Activated T-cell treated with anti-CD3 and anti-CD28 coated beads, Interleukin-2, amount 50 U/mL, for 4 hours (primary cell): ENCODE measurements at regions not wholly inside any gene's neighbourhood (a gene's known extent, or its start where the extent isn't known, plus 50 kb on each side); places are given as distances from the start of the nearest gene placed in this dataset.
"Not testable (repeated sequence)": the region's sequence is repeated elsewhere in the genome, so short reads cannot be mapped to it uniquely, and the experiment has no call there.

Experiments used
- ATAC-seq, 2 donors: fragments of 200-7000 bp; cut with Tn5 transposase; one replicate each; pipeline ENCODE4 v1.10.0; 2021
- DNase-seq: peaks from one replicate; pipeline ENCODE4 v3.0.0-alpha.2; 2020
- H3K27me3 Mint-ChIP-seq: one replicate; pipeline ENCODE4 v1.8.0; 2021; ENCODE audit warnings: low read depth, mixed read lengths
- H3K36me3 Mint-ChIP-seq: one replicate; pipeline ENCODE4 v1.8.0; 2022; ENCODE audit warnings: mixed read lengths; ENCODE audit not compliant: insufficient read depth
- H3K4me1 Mint-ChIP-seq: one replicate; pipeline ENCODE4 v1.8.0; 2021; ENCODE audit warnings: low read depth, mixed read lengths
- H3K4me3 Mint-ChIP-seq: one replicate; pipeline ENCODE4 v1.8.0; 2021; ENCODE audit warnings: mild to moderate bottlenecking, moderate library complexity, mixed read lengths
- H3K9me3 Mint-ChIP-seq: one replicate; pipeline ENCODE4 v1.8.0; 2021; ENCODE audit warnings: mixed read lengths

DNA sequence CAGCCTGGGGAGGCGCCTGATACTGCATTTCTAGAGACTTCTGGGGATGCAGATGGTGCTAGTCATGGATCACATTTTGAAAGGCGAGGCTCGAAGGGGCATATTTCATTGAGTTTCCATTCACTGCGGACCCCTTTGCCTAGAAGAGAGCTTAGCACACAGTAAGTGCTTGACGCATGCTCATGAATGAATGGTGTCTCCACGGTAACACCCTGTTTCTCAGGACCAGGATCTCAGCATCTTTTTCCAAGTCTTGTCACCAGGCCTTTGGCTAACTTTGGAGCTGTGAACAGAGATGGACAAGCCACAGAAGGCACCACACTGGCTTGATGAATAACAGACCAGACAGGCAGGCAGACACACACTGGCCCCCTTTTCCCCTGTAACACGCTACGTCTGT lies 151.3 kb downstream of the FOXL1 start:
- DNase-seq (no peak), ATAC-seq (no peak)
- peaks cover 45% of the 10 kb centered on the region for H3K27me3 Mint-ChIP-seq
- peaks cover 1% of the 10 kb centered on the region for H3K4me1 Mint-ChIP-seq
- no peaks in the 10 kb centered on the region for H3K9me3 Mint-ChIP-seq
- H3K36me3 Mint-ChIP-seq: no peaks in the 10 kb centered on the region
- no peak overlapping the region for H3K4me3 Mint-ChIP-seq

DNA sequence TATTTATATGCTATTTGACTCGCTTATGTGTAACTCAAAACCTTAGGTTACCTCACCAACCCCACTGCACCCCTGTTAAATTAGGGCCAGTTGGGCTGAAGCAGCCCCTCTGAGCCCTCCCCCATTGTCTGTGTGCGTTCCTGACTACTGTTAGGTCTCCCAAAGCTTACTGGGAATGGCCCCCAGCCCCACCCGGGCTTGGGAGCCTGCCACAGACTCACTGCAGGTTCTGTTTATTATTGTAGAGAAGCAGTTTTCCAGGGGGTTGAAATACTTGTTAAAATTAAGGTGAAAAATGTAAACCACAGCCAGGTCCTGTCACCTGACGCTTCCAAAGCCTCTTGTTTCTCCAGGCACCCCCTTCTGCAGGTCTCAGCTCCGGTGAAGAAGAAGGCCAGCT lies 151.7 kb downstream of the FOXL1 start:
- Mint-ChIP-seq H3K27me3 (peaks cover 44% of the 10 kb centered on the region), H3K36me3 (no peaks in the 10 kb centered on the region), H3K4me3 (no peak overlapping the region), H3K9me3 (no peaks in the 10 kb centered on the region), H3K4me1 (peaks cover 1% of the 10 kb centered on the region)
- DNase-seq (no peak), ATAC-seq (no peak)

DNA sequence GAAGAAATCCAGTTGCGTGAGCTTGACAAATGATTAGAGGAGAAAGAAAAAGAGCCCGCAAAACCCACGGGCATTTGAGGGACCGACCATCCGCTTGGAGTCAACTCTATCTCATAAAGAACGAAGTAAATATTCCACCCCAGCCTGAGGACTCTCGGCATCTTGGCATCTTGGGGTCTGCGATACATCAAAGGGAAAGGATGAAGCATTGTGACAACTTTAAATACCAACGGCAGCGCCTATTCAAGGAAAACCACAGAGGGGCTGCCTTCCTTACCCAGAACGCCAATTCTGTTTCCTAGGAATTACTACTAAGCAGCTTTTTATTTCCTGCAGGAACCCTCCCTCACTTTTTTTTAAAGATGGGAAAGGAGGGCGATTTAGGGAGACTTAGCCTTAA lies 152.2 kb downstream of the FOXL1 start:
- Mint-ChIP-seq H3K36me3 (no peaks in the 10 kb centered on the region), H3K4me3 (no peak overlapping the region), H3K9me3 (no peaks in the 10 kb centered on the region), H3K4me1 (no peaks in the 10 kb centered on the region), H3K27me3 (peaks cover 44% of the 10 kb centered on the region)
- ATAC-seq (no peak), DNase-seq (no peak)

DNA sequence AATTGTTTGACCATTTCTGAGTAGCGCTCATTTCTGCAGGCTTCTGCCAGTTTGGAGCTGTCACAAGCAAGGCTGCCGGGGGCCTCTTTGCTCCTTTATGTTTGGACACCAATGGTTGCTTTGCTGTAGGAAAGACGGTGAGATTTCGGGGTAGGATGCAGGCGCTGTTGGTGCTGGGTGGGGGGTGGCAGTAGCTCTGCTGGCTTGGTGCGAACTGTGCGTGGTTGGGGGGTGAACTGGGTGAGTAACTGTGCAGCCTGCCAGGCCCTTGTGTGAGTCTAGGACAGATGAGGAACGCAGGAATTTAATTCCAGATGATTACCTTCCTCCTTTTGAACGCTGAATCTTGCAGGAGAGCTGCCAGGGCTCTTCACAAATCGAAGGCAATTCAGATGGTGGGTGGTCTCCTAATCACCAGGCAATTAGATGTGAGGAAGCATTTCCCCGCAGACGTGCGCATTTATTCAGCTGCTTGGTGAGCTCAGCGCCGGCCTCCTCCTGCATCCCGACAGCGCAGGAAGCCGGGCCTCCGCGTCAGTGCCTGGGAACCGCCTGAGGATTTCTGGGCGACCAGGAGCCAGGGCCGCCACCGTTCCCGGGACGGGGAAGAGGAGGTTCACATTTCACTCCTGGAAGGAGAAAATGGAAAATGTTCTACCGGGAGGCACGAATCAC lies 154.4 kb downstream of the FOXL1 start:
- H3K27me3 Mint-ChIP-seq: peaks cover 51% of the 10 kb centered on the region
- no peaks in the 10 kb centered on the region for H3K9me3 Mint-ChIP-seq
- no peaks in the 10 kb centered on the region for H3K4me1 Mint-ChIP-seq
- ATAC-seq: no peak
- no peak for DNase-seq
- no peaks in the 10 kb centered on the region for H3K36me3 Mint-ChIP-seq
- H3K4me3 Mint-ChIP-seq: no peak overlapping the region

DNA sequence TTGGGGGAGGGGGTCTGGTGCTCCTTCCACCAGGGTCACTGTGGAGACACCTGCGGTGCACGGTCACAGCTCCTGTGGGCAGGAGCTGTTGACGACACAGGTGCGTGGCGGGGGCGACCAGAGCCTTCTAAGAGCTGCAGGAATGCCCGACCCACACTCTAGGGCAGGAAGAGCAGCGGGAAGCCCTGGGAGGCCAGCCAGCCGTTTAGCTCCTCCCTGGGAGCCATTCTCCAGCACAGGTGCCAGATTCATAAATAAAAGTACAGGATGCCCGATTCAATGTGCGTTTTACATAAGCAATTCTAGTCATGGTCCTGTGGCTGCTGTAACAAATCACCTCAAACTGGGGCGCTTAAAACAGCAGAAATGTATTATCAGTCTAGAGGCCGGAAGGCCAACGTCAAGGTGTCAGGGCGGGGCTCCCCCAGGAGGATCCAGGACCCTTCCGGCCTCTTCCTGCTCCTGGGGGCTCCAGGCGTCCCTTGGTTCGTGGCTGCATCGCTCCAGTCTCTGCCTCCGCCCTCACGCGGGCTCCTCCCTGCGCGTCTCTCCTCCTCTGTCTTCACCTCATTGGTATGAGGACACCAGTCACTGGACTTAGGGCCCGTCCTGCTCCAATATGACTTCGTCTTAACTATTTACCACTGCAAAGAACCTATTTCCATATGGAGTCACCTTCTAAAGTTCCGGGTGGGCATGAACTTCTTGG lies 155.4 kb downstream of the FOXL1 start:
- peaks cover 48% of the 10 kb centered on the region for H3K27me3 Mint-ChIP-seq
- no peak overlapping the region for H3K4me3 Mint-ChIP-seq
- no peaks in the 10 kb centered on the region for H3K4me1 Mint-ChIP-seq
- DNase-seq: no peak
- H3K36me3 Mint-ChIP-seq: no peaks in the 10 kb centered on the region
- ATAC-seq: no peak
- H3K9me3 Mint-ChIP-seq: no peaks in the 10 kb centered on the region

DNA sequence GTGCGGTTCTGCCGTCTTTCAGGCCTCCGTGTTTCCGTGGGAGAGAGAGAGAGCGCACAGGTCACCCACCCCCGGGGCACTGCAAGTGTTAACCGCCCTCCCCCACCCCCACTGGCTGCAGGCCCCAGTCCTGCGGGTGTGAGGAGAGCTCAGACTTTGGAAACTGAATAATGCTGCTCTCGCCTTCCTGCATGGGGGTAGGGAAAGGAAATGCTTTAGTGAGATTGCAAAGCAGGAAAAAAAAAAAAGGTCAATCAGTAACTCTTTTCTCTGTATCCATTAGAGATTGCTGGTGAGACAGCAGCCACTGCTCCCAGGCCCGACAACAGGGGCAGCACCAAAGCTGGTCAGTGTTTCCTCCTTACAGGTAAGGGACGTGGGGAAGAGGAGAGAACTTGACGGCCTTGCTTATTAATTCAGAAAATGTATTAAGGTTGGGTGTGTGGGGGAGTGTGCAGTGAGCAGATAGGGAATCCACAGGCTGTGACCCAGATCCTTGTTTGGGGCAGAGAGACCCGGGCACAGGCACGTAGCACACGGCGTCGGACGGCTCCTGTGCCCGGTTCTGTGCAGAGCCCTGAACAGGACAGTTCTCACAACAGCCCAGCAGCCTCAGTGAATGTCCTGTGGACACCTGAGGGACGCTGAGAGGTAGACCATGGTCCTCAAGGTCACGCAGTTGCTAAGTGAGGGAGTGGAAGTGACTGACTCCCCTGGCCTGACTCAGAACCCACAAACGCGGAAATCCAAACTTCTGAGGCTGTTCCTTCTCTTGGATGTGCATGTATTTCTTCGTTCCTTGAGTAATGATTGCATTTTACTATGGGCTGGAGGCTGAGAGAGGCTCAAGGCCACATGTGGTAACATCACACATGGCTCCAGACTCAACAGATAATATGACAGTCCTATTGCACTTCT lies 156.5 kb downstream of the FOXL1 start:
- Mint-ChIP-seq H3K4me3 (no peak overlapping the region), H3K9me3 (no peaks in the 10 kb centered on the region), H3K36me3 (no peaks in the 10 kb centered on the region), H3K4me1 (no peaks in the 10 kb centered on the region), H3K27me3 (peaks cover 55% of the 10 kb centered on the region)
- DNase-seq (no peak), ATAC-seq (no peak)

DNA sequence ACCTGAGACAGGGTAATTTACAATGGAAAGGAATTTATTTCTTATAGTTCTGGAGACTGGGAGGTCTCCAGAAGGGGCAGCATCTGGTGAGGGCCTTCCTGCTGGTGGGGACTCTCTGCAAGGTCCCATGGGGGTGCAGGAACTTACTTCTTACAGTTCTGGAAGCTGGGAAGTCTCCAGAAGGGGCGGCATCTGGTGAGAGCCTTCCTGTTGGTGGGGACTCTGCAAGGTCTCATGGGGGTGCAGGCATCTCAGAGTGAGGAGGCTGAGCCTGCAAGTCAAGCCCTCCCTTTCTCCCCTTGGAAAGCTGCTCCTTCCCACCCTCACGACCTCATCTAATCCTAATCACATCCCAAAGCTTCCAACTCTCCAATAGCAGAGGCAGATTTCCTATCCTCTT lies 157.4 kb downstream of the FOXL1 start:
- ATAC-seq (no peak), DNase-seq (no peak)
- no peaks in the 10 kb centered on the region for H3K36me3 Mint-ChIP-seq
- no peaks in the 10 kb centered on the region for H3K9me3 Mint-ChIP-seq
- no peaks in the 10 kb centered on the region for H3K4me1 Mint-ChIP-seq
- H3K4me3 Mint-ChIP-seq: no peak overlapping the region
- H3K27me3 Mint-ChIP-seq: peaks cover 58% of the 10 kb centered on the region

DNA sequence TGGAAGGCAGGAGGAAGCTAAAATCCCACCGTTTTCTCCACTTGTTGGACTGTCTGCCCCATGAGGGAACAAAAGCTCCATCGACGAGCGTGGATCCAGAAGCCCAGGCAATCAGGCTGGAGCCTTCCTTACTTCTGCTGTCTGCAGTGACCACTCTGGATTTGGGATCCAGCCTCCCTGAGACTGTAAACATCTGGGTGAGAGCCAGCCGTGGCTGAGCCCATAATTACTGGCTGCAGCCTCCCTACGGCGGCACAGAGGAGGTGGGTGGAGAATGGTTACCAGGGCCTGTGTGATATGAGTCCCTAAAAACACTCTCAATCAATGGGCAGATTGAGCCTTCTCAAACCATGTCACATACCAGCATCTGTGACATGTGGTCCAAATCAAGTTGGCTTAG lies 158.2 kb downstream of the FOXL1 start:
- DNase-seq (no peak), ATAC-seq (no peak)
- Mint-ChIP-seq H3K27me3 (peaks cover 60% of the 10 kb centered on the region), H3K36me3 (no peaks in the 10 kb centered on the region), H3K4me3 (no peak overlapping the region), H3K9me3 (no peaks in the 10 kb centered on the region), H3K4me1 (peaks cover 4% of the 10 kb centered on the region)

DNA sequence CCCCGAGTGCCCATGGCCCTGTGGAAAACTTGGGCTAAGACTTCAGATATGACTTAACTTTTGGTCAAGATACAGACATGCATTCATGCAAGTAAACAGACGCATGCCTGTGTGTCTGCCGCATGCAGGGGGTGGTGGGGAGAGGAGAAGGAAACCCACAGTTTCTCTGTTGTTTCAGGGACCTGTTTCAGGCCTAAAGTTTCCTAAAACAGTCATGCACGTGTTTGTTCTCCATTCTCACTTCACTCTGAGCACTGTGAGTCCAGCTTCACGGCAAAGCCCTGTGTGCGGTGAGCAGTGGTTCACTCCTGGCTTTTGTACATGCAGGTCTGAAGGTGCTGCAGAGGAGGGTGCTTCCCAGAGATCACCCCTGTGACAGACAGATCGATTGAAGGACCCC lies 158.7 kb downstream of the FOXL1 start:
- DNase-seq: no peak
- H3K27me3 Mint-ChIP-seq: peaks cover 60% of the 10 kb centered on the region
- peaks cover 4% of the 10 kb centered on the region for H3K4me1 Mint-ChIP-seq
- H3K36me3 Mint-ChIP-seq: no peaks in the 10 kb centered on the region
- H3K4me3 Mint-ChIP-seq: no peak overlapping the region
- H3K9me3 Mint-ChIP-seq: no peaks in the 10 kb centered on the region
- no peak for ATAC-seq

DNA sequence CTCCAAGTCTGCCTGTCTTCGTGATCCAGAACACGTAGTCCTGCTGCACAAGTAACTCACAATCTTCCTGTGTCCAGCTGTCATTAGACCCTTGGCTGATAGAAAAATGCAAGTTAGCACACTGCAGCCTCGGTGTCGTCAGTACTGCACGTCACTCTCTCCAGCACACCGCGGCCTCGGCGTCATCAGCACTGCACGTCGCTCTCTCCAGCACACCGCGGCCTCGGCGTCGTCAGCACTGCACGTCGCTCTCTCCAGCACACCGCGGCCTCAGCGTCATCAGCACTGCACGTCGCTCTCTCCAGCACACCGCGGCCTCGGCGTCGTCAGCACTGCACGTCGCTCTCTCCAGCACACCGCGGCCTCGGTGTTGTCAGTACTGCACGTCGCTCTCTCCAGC lies 160.0 kb downstream of the FOXL1 start:
- H3K4me1 Mint-ChIP-seq, H3K4me3 Mint-ChIP-seq, H3K9me3 Mint-ChIP-seq, DNase-seq, H3K36me3 Mint-ChIP-seq, ATAC-seq: not testable (repeated sequence)
- peaks cover 51% of the 10 kb centered on the region for H3K27me3 Mint-ChIP-seq

DNA sequence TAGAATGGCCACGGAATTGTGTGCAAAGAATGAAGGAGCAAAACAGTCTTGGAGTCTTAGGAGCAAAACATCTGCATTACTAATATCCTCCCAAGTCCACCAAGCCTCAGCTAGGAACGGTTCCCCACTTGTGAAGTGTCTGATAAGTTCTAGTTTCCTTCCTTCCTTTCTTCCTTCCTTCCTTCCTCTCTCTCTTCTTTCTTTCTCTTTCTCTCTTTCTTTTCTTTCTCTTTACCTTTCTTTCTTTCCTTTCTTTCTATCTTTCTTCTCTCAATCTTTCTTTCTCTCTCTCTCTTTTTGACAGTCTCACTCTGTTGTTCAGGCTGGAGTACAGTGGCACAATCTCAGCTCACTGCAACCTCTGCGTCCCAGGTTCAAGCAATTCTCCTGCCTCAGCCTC lies 160.8 kb downstream of the FOXL1 start:
- ATAC-seq (no peak), DNase-seq (no peak)
- peaks cover 4% of the 10 kb centered on the region for H3K4me1 Mint-ChIP-seq
- no peaks in the 10 kb centered on the region for H3K36me3 Mint-ChIP-seq
- peaks cover 46% of the 10 kb centered on the region for H3K27me3 Mint-ChIP-seq
- no peak overlapping the region for H3K4me3 Mint-ChIP-seq
- H3K9me3 Mint-ChIP-seq: no peaks in the 10 kb centered on the region

DNA sequence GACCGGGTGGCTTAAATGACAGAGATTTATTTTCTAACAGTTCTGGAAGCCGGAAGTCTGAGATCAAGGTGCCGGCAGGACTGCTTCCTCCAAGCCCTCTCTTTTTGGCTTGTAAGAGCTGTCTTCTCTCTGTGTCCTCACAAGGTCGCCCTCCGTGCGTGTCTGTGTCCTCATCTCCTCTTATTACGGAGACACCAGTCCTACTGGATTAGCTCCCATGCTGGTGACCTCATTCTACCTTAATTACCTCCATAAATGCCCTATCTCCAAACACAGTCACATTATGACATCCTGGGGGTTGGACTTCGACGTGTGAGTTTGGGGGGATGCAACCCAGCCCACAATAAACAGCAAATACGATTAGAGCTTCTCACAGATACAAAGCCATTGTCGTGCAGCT lies 161.5 kb downstream of the FOXL1 start:
- H3K27me3 Mint-ChIP-seq: peaks cover 46% of the 10 kb centered on the region
- ATAC-seq: no peak
- peaks cover 4% of the 10 kb centered on the region for H3K4me1 Mint-ChIP-seq
- H3K9me3 Mint-ChIP-seq: no peaks in the 10 kb centered on the region
- H3K4me3 Mint-ChIP-seq: no peak overlapping the region
- H3K36me3 Mint-ChIP-seq: no peaks in the 10 kb centered on the region
- DNase-seq: no peak

DNA sequence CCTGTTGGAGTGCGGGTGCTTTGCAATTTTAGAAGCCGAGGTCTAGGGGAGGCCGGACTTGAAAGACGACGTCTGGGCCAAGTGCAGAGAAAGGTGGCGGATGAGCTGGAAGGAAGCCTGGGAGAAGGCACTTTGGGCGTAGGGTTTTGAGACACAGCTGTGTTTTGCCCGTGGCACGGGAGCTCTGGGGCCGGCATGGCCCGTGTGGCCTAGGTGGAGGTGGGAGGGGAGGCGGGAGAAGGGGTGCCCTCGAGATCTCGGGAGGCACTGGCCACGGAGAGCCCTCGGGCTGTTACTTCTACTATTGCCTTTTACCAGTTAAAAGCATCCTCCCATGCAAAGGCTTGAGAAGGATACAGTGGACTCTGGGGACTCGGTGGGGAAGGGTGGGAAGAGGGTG lies 161.9 kb downstream of the FOXL1 start:
- Mint-ChIP-seq H3K27me3 (peaks cover 46% of the 10 kb centered on the region), H3K36me3 (no peaks in the 10 kb centered on the region), H3K4me1 (peaks cover 4% of the 10 kb centered on the region), H3K9me3 (no peaks in the 10 kb centered on the region), H3K4me3 (no peak overlapping the region)
- ATAC-seq: no peak
- no peak for DNase-seq

DNA sequence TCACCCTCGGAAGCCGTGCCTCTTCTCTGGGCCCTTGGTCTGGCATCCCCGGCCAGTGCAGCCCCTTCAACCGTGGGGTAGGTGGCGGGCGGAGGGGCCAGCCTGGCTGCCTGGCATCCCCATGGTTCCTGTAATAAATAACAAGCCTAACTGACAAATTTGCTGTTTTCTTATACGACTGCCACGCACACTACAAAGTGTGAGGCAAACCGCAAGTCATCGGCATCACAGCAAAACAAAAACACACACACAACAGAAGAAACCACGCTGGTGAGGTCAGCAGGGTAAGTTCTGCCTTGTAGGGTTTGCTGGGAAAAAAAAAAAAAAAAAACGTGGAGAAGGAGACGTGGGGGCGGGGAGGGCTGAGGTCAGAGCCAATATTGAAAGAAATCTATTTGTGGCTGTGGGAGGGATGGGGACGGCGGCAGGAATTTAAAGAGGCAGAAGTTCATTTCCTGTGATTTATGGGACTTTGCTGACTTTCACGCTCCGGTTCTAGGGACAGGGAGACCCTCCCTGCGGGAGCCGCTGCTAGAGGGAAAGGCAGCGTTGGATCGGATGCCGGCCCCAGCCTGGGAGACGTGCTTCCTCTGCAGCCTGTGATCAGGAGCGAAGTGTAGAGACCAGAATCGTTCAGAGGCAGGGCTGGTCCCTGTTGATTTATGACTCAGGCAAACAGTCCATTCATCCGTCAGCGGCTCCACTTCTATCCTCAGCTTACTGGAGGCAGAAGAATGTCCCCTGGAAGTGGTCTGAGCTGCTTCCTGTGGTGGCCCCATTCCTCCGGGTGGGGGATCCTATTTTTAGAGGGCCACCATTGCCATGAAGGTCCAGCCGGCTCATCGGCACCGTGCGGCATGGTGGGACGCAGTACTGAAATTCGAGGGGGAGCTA lies 162.8 kb downstream of the FOXL1 start:
- no peak for ATAC-seq
- no peaks in the 10 kb centered on the region for H3K9me3 Mint-ChIP-seq
- peaks cover 42% of the 10 kb centered on the region for H3K27me3 Mint-ChIP-seq
- H3K36me3 Mint-ChIP-seq: no peaks in the 10 kb centered on the region
- no peak overlapping the region for H3K4me3 Mint-ChIP-seq
- peaks cover 4% of the 10 kb centered on the region for H3K4me1 Mint-ChIP-seq
- no peak for DNase-seq
